ENCODE measurements at regions not wholly inside any gene's neighbourhood (a gene's known extent, or its start where the extent isn't known, plus 50 kb on each side); places are given as distances from the start of the nearest gene placed in this dataset.
"Not testable (repeated sequence)": the region's sequence is repeated elsewhere in the genome, so short reads cannot be mapped to it uniquely, and the experiment has no call there.

DNA sequence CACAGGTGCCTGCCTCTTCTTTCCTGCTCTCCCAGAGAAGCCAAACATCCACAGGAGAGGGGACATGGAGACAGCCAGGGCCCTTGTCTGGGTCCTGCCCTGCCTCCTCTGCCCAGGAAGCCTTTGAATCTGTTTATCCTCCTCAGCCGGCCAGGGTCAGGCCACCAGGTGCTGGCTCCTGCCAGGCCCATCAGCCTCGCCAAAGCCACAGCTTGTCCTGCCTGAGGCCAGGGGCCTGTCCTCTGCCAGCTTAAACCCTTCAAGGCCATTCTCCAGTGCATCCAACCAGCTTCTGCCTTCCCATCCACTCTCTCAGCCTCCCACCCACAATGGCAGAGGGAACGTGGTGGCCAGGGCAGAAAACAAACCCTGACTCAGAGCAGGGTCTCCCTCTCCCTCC lies 254.6 kb downstream of the ANKRD60 start:
- no peak for DNase-seq (ENCODE audit: low read depth in 2 of 2)

DNA sequence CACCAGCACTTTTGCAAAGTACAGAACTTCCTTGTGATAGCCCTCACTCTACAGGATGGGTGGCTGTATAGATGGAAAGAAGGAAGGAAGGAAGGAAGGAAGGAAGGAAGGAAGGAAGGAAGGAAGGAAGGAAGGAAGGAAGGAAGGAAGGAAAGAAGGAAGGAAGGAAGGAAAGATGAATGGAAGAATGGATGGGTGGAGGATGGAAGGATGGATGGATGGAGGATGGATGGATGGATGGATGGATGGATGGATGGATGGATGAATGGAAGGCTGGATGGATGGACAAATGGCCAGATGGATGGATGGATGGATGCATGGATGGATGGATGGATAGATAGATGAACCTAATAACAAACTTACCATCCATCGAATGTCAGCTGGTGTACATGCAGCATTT lies 256.9 kb downstream of the ANKRD60 start:
- DNase-seq (ENCODE audit: low read depth in 2 of 2): not testable (repeated sequence)

GRCh38 chr20:57970856-57971255 lies 257.6 kb downstream of the ANKRD60 start:
- no peak for DNase-seq (ENCODE audit: low read depth in 2 of 2)

GRCh38 chr20:57970116-57970515 lies 258.3 kb downstream of the ANKRD60 start:
- DNase-seq (ENCODE audit: low read depth in 2 of 2): no peak

DNA sequence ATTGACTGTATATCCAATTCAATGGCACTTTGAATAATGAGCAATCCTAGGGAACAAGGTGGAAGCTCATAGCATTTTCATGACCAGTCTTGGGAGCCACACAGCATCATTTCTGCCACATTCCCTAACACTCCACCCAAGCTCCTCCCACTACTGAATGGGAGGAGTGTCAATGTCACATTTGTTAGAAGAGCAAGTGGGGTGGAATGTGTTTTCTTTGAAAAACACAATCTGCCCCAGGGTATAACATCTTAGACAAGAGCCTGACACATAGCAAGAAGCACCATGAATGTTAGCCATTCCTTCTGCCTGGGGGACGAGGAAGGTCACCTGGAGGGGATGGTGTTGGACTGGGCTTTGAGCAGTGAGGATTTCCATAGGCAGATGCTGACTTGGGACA lies 258.3 kb upstream of the PMEPA1 start:
- no peak for DNase-seq (ENCODE audit: low read depth in 2 of 2)

GRCh38 chr20:57967364-57967763 lies 257.5 kb upstream of the PMEPA1 start:
- no peak for DNase-seq (ENCODE audit: low read depth in 2 of 2)

DNA sequence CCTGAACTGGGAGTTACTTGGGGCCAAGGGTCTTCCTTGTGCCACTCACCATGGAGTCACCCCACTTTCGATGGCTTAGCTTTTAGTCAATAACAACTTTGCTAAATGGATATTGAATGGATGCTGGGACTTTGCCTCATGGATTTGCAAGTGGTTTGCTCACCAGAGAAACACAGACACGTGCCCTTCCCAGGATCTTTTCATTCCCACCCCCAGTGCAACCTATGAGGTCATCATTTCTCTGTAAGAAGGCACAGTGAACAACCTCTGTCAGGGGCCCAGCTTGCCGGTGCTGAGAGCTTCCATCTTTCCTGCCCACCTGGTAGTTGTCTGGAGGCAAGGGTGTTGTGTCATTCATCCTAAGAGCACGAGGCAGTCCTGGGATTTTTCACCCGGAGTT lies 256.8 kb upstream of the PMEPA1 start:
- DNase-seq (ENCODE audit: low read depth in 2 of 2): no peak

DNA sequence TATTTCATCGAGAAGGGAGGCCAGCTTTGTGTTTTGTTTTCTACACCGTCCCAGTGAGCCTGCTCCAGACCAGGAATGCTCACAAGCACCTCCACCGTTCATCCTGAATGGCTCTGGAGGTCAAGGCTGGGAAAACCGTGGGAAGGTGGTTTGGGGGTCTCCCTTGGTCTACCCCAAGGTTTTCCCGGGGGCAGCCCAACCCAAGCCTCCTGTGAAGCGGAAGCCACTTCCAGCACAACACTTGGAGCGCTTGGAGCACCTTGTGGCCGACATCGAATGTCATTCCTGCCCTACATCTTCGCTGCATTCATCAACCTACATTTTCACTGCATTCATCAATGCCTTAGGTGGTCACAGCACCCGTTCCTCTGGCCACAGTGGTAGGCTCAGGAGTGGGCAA lies 255.6 kb upstream of the PMEPA1 start:
- DNase-seq (ENCODE audit: low read depth in 2 of 2): no peak

DNA sequence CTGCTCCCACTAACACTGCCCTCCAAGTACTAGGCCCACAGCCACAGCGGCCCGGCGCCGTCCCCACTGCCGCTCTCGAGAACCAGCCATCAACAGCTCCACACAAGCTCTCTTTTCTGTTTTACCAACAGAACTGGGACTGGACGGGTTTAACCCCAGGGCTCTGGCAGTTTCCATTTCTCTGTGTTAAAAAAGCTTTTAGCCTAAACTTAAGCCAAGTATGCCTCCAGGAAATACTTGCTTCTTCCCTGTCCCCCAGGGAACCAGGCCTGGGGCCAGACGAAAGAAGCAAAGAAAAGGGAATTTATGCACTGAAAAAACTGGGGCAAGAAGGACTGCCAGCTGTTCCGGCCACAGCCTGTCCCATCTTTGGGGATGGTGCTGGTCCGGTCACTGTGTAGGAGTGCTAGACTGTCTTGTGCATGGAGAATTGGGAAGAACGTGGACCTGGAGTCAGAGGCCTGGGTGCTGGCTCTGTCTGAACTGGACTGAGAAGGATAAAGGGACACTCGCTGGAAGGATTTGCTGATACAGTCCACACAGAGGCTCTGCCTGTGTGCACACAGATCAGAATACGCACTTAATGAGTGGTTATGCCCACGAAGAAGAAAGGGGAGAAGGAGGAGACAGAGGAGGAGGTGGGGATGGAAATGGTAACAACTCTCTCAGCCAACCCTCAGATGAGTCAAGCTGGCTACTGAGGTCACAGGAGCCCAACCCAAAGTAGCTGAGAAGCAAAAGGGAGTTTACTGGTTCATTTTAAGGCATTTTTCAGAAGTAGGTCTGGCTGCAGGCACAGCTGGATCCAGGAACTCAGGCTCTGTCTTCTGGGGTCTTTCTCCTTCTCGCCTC lies 254.4 kb upstream of the PMEPA1 start:
- DNase-seq (ENCODE audit: low read depth in 2 of 2): no peak

GRCh38 chr20:57960803-57961575 lies 251.2 kb upstream of the PMEPA1 start:
- DNase-seq (ENCODE audit: low read depth in 2 of 2): no peak

DNA sequence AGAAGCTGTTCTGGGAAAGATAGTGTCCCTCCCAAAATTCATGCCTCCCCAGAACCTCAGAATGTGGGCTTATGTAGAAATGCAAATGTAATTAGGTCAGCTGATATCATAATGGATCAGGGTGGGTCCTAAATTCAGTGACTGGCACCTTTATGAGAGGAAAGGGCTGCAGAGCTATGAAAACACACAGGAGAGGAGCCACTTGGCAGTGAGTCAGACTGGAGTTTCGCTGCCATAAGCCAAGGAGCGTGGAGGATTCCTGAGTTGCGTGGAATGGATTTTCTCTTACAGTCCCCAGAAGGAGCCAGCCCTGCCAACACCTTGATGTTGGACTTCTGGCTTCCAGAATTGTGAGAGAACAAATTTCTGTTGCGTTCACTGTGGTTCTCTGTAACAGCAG lies 249.8 kb upstream of the PMEPA1 start:
- DNase-seq (ENCODE audit: low read depth in 2 of 2): no peak

DNA sequence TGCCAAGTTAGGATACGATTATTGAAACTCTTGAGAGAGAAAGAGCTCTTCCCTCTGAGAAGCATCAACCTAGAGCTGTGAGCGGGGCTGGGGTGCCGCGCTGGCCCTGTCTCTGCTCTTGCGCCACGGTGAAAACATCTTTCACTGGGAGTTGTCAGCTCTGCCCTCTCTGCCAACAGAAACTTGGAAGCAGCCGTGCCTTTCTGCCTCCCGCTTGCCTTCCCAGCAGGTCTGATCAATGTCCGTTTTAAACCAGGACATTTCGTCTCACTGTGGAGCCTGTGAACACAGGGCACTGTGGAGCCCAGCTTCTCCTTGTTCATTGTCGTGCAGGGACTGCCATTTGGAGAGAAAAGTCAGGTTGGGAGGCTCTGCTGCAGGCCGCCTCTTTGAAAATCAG lies 249.2 kb upstream of the PMEPA1 start:
- DNase-seq (ENCODE audit: low read depth in 2 of 2): no peak

DNA sequence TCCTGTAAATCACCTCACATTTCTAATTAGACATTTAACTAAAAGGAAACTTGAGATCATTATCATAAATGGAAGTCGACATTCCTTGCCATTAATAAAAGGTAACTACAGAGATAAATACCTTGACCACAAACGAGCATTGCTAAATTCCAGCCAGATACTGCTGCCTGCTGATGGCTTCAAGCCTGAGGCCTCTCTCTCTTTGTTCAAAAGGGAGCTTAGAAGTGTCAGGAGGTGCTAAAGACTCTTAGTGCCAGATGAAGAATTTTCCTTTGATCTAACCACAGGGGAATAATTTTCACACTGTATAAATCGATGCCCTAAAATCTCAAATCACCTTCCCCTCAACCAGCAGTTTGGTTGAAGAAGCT lies 248.2 kb upstream of the PMEPA1 start:
- DNase-seq (ENCODE audit: low read depth in 2 of 2): no peak

GRCh38 chr20:57957411-57958049 lies 247.7 kb upstream of the PMEPA1 start:
- DNase-seq (ENCODE audit: low read depth in 2 of 2): no peak

DNA sequence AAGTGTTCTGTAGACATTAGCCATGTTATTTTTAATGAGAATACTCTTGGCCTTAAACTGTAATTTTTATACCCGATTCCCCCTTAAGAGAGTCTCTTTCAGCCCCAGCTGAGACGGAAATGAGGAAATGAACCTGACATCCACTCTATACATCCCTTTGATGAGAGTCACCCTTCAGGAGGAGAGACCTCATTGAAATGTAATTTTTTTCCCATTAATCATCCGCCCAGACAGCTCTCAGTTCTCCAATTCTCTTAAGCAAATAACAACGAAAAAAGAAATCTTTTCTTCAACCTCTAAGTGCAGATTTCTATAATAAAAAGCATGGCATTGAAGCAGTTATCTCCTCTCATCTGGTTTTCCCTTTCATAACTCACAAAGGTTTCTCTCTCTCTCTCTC lies 243.8 kb upstream of the PMEPA1 start:
- DNase-seq (ENCODE audit: low read depth in 2 of 2): no peak

DNA sequence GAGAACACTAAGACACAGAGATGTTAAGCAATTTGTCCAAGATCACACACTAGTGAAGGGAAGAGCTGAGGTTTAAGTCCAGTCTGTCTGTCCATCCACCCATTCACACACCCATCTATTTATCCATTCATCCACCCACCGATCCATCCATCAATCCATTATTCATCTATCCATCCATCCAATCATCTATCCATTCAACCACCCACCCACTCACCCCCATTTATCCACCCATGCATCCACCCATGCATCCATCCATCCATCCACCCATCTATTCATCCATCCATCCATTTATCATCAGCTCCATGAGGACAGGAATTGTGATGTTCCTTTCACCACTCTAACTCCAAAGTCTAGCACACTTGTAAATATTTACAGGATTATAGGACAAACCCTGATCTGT lies 242.3 kb upstream of the PMEPA1 start:
- no peak for DNase-seq (ENCODE audit: low read depth in 2 of 2)

GRCh38 chr20:57951549-57951948 lies 241.7 kb upstream of the PMEPA1 start:
- DNase-seq (ENCODE audit: low read depth in 2 of 2): no peak

GRCh38 chr20:57950764-57951485 lies 241.1 kb upstream of the PMEPA1 start:
- no peak for DNase-seq (ENCODE audit: low read depth in 2 of 2)

DNA sequence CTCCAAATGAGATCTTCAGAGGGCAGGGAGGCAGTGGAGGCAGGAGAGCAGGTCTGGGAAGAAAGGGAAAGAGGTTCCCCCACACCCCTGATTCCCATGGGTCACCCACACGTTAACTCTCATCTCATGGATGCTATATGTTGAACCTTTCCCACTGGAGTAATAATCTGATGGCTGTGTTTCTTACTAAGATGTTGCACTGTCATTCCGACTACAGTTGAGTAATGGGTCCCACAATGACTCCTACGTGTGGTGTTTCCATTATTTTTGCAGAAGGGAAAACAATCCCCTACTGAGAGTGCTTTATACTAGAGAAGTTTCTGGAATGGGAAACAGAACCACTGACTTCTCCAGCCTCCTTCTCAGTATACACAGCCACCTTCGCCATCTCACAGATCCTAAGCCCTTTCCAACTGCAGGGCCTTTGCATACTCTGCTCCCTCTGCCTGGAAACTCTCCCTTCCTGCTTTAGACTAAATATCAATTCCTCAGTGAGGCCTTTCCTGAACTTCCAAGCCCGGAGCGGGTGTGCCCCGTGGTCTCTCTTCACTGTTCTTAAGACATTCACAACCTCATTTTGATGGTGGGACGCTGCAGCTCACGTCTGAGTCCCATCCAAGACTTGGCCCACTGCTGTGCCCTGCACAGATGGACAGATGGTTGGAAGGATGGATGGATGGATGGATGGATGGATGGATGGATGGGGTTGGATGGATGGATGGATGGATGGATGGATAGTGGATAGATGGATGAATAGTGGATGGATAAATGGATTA lies 238.6 kb upstream of the PMEPA1 start:
- no peak for DNase-seq (ENCODE audit: low read depth in 2 of 2)

GRCh38 chr20:57947421-57948179 lies 237.8 kb upstream of the PMEPA1 start:
- no peak for DNase-seq (ENCODE audit: low read depth in 2 of 2)

Measured in stimulated activated CD8-positive, alpha-beta memory T cell treated with anti-CD3 and anti-CD28 coated beads, Interleukin-15, amount 100 ng/mL, for 48 hours (primary cell).